Pons (tissue), 1 donor: ENCODE measurements at regions not wholly inside any gene's neighbourhood (a gene's known extent, or its start where the extent isn't known, plus 50 kb on each side); places are given as distances from the start of the nearest gene placed in this dataset.

Source experiments
- DNase-seq: peaks from one replicate; pipeline ENCODE4 v3.0.0-alpha.2; 2016; ENCODE audit warnings: low spot score

GRCh38 chr3:159763602-159764489, 224.8 kb upstream of the IL12A start:
- peak; percentile 52 for DNase-seq

DNA sequence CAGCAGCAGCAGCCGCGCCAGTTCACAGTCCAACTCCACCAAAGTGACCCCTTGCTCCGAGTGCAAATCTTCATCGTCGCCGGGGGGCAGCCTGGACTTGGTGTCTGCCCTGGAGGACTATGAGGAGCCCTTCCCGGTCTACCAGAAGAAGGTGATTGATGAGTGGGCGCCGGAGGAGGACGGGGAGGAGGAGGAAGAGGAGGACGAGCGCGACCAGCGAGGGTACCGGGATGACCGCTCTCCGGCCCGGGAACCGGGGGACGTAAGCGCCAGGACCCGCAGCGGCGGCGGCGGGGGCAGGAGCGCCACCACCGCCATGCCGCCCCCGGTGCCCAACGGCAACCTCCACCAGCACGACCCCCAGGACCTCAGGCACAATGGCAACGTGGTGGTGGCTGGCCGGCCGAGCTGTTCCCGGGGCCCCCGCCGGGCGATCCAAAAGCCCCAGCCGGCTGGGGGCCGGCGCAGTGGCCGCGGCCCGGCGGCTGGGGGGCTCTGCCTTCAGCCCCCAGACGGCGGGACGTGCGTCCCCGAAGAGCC, 224.1 kb upstream of the IL12A start:
- DNase-seq = no peak

DNA sequence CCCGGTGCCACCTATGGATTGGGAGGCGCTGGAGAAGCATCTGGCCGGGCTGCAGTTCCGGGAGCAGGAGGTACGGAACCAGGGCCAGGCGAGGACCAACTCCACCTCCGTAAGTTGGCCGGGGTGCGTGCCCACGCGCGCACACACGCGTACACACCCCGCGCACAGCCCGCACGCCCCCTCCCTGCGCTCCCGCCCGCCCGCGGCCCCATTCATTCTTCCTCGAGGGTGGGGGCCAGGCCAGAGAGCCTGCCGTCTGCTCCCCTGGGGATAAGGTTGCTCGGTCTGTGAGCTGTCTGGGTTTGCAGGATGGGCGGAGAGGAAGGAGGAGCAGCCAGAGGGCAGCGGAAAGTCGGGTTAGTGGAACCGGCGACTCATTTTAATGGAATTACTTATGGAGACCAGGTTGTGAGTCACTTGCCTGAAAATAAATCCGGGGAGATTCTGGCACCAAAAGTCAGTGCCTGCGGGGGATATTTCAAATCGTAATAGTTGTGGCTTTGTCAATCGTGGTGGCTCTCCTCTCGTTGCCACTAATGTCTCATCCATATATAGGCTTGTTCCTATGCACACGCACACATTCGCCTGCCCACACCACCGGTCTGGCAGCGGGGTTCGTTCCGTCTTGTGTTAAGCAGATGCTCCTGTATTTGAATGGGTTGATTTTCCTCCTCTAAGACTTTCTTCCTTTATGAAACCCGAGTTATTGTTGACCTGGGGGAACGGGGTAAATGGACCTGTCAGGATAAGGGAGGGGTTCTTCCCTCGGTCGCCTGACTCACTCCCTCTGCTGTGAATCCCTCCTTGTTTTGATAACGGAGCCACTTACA, 223.4 kb upstream of the IL12A start:
- DNase-seq = peak; percentile 66

DNA sequence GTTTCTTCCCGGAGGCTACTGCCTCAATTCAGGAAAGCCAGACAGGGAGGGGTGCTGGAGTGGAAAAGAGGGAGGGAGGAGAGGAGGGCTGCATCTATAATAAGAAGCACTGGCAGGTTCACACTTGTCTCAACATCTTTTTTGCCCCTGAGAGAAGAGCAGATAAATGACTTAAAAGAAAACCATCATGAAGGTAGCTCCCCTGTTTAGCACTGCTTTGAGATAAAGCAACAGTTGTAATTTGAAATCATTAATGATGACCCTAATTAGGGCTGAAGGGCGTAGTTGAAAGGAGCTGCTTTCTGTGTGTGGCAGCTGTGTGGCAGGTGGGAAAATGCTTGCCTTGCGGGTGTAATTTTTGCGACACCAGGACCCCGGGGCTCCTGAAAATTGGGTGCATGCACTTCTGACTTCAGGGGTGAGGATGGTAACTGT, 222.8 kb upstream of the IL12A start:
- DNase-seq = peak; percentile 76

GRCh38 chr3:159766563-159767185, 222.0 kb upstream of the IL12A start:
- DNase-seq = peak; percentile 88

DNA sequence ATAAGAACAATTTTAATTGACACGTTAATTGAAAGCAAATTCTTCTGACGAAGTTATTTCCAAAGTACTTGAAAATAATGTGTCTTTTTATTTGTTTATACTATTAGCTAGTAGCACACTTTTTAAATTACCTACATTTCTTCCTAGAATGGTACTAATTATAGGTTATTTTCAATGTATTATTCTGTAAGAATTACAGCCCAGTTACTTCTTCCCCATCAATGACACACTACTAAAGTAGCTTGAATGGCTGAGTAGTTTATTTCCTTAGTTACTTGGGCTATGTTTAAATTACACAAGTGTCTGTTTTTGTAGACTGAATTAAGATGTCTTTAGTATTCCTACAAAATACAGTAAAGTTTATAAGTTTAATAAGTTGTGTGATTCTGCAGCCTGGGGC, 217.6 kb upstream of the IL12A start:
- DNase-seq = peak; percentile 29

GRCh38 chr3:159771865-159772611, 216.6 kb upstream of the IL12A start:
- DNase-seq = peak; percentile 20

- peak; percentile 69 for DNase-seq
Measured at GRCh38 chr3:159773706-159774105, 214.9 kb upstream of the IL12A start.

DNA sequence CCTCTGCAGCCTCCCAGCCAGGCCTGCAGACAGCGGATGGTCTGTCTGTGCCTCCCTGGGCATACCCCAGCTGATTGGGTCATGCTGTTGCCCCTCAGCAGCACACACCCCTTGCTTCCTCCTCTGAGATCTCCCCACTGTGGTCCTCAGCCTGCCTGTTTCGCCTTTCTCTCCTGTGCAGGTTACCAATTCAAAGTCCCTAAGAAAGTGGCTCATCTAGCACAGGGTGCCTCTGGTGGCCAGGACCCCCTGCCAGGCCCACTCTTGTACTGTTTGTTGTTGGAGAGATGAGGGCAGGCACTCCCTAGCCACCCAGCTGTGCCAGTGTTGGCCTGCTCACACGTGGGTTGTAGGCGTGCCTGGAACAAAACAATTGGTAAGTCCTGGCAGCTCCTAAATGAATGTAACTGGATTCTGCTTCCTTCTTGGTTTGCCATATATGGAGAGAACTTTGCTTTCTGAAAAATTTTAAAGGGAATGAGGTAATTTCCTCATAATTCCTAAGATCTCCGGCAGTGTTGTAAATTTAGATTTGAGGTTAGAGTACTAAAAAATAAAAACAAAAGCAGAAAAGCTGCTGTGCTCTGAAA, 213.2 kb upstream of the IL12A start:
- peak; percentile 97 for DNase-seq

GRCh38 chr3:159776779-159777178, 211.9 kb upstream of the IL12A start:
- peak; percentile 51 for DNase-seq

GRCh38 chr3:159779883-159780282, 208.8 kb upstream of the IL12A start:
- no peak for DNase-seq

DNA sequence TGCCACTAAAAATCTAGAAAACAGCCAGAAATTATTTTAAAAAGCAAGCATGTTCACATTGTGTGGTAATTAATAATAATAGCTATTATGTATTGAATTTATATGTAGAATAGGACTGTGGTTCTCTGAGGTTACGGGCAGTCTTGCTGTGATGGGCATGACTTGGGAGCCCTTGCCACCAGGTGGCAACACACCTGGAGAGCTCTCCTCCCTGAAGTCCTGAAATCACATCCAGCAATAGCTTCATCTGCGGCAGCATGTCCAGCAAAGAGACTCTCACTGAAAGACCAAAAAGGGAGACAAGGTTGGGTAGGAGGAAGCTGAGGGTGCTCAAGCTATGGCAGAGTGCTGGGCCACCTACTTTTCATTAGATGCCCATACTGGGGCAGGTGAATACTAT, 206.8 kb upstream of the IL12A start:
- DNase-seq = no peak

GRCh38 chr3:159782724-159783421, 205.8 kb upstream of the IL12A start:
- no peak for DNase-seq

DNA sequence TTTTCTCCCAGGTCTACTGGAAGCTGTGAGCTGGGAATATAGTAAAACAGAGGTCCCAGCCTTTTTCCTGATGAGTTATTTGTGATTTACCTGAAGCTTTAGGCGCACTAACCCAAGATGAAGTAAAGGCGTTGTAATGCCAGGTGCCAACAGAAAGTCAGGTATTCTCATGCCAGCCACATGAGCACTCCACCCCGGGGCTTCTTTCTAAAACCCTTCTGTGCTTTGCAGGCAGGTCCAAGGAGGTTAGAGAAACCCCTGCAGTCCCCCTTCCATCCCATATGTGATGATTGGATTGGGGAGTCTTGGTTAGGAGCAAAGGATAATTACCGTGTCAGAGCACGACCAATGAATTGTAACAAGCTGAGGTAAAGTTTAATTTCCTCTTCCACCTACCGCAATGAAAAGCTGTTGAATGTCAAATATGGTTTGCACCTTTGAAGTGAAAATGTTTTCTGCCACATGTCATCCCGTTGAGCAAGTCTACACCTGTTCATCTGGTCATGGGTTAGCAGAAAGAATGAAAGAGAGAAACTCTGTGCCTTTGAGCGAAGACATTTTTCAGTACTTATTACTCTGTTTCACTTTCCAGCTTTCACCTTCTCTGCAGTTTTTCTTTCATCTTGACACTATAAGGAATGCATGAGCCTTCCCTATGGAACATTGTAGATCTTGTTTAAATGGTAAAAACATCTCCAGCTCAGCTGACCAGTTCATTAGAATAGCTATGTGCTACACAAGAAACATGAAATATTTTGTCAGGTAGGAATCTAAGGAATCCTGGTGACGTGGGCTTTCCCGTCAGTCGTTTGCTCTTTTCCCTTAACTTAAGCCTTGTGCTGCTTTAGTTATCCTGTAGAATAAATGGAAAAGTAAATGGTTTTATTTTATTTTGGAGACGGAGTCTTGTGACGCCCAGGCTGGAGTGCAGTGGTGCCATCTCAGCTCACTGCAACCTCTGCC, 204.6 kb upstream of the IL12A start:
- no peak for DNase-seq

DNA sequence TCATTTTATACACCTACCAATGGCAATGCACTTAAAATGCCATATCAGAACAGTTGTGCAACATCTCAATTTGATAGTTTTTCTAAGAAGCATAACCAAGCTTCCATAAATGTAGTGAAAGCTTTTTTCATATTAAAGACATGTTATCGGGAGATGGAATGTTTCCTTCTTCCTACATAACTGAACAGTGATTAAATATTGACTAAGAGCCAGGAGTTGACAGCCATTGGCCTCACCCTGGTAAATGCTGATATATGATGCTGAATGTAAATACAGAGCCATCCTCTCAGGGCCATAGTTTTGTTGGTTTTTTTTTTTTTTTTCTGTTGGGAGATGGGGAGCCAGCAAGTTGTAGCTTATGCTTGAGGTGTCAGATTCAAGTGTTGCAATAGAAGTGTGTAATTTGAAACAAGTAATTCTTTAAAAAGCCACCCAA, 203.3 kb upstream of the IL12A start:
- DNase-seq = no peak

- no peak for DNase-seq
Measured at GRCh38 chr3:159786489-159787177, 202.0 kb upstream of the IL12A start.

DNA sequence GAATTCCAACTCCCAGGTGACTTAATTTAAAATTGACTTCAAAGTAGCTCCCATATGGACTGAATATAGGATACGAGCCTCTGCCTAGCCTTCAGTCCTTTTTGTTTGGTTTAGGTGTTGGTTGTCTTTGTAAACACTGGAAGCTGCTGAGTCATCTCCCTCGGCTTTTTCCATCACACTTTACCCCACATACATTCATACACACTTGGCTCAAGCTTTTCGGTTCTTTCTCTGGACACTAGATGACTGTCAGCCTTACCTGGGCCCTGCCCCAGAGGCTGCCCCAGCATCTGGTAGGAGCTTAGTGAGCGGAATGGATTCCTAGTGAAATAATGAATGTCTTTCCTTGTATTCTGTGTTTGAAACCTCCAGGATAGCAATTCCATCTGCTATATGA, 201.5 kb upstream of the IL12A start:
- peak; percentile 71 for DNase-seq

- no peak for DNase-seq
Measured at GRCh38 chr3:159787794-159788205, 200.8 kb upstream of the IL12A start.

- DNase-seq = no peak
Measured at GRCh38 chr3:159788291-159788690, 200.3 kb upstream of the IL12A start.
